OCI-LY7 (cell line): ENCODE measurements at regions not wholly inside any gene's neighbourhood (a gene's known extent, or its start where the extent isn't known, plus 50 kb on each side); places are given as distances from the start of the nearest gene placed in this dataset.

Experiments
- BruUV-seq: library from RNA; stranded (reverse); fragments of 400-500 nt; replicated peaks from 2 replicates; lab custom pipeline; 2021; lab: Mats Ljungman, UMichigan
- CTCF ChIA-PET: fragments of 300-600 bp; sonication (Branson Sonifier 250); formaldehyde crosslinking; loops from one replicate; lab custom pipeline; 2022; ENCODE audit warnings: antibody characterized with exemption; ENCODE audit not compliant: unreplicated experiment; lab: Charles Lee
- POLR2A ChIA-PET: fragments of 300-600 bp; sonication (Branson Sonifier 250); formaldehyde crosslinking; loops from one replicate; lab custom pipeline; 2022; ENCODE audit warnings: antibody characterized with exemption; lab: Charles Lee
- DNase-seq: peaks from one replicate; pipeline ENCODE4 v3.0.0-alpha.2; 2015; ENCODE audit warnings: low spot score
- H2AFZ ChIP-seq: fragments of 200-600 bp; sonication (generic), shearing (Covaris generic); 2 replicates; pipeline ENCODE4 v1.6.1; 2014; ENCODE audit warnings: mild to moderate bottlenecking, antibody characterized with exemption, low read length, moderate library complexity
- H3K27ac ChIP-seq: fragments of 200-600 bp; sonication (generic); 2 replicates; pipeline ENCODE4 v1.5.1; 2014; ENCODE audit warnings: mixed run types, low read depth, mild to moderate bottlenecking, moderate library complexity, low read length, inconsistent platforms; ENCODE audit not compliant: poor library complexity, severe bottlenecking
- H3K36me3 ChIP-seq: fragments of 200-600 bp; sonication (generic); 2 replicates; pipeline ENCODE4 v1.6.1; 2014; ENCODE audit warnings: mild to moderate bottlenecking, antibody characterized with exemption, low read length, moderate library complexity, mixed read lengths; ENCODE audit not compliant: insufficient read depth
- H3K4me1 ChIP-seq: fragments of 200-600 bp; sonication (generic); 2 replicates; pipeline ENCODE4 v1.5.1; 2014; ENCODE audit warnings: mild to moderate bottlenecking, low read length; ENCODE audit not compliant: insufficient read depth, poor library complexity, severe bottlenecking
- H3K4me2 ChIP-seq: fragments of 200-600 bp; sonication (generic); 2 replicates; pipeline ENCODE4 v1.6.1; 2014; ENCODE audit warnings: mild to moderate bottlenecking, low read length
- H3K4me3 ChIP-seq: fragments of 200-600 bp; sonication (generic); 2 replicates; pipeline ENCODE4 v1.5.1; 2014; ENCODE audit warnings: mild to moderate bottlenecking, low read depth, low read length; ENCODE audit not compliant: poor library complexity, severe bottlenecking
- H3K79me2 ChIP-seq: fragments of 200-600 bp; sonication (generic); 2 replicates; pipeline ENCODE4 v1.6.1; 2016; ENCODE audit warnings: low read depth, mild to moderate bottlenecking, low read length, moderate library complexity, mixed read lengths; ENCODE audit not compliant: insufficient read depth
- H3K9me2 ChIP-seq: fragments of 200-600 bp; sonication (generic); 2 replicates; pipeline ENCODE4 v1.6.1; 2016; ENCODE audit warnings: mild to moderate bottlenecking, low read length, mixed read lengths; ENCODE audit not compliant: insufficient read depth
- H3K9me3 ChIP-seq: fragments of 200-600 bp; sonication (generic); 2 replicates; pipeline ENCODE4 v1.6.1; 2014; ENCODE audit warnings: mild to moderate bottlenecking, mixed run types, low read length, mixed read lengths
- H4K20me1 ChIP-seq: fragments of 200-600 bp; sonication (generic); 2 replicates; pipeline ENCODE4 v1.6.1; 2014; ENCODE audit warnings: mild to moderate bottlenecking, antibody characterized with exemption, low read length, moderate library complexity, mixed read lengths; ENCODE audit not compliant: insufficient read depth
- EZH2phosphoT487 ChIP-seq: fragments of 200-600 bp; sonication (generic); IDR thresholded peaks from 2 replicates; pipeline ENCODE4 v1.6.1; 2018; ENCODE audit warnings: low read depth, borderline replicate concordance, mild to moderate bottlenecking, mixed run types, antibody characterized with exemption, low read length, moderate library complexity, mixed read lengths
- intact Hi-C: fragments of 100-400 bp; cut with micrococcal nuclease; formaldehyde crosslinking; loops from one replicate; pipeline ENCODE4 v1.10.0; 2022; ENCODE audit not compliant: unreplicated experiment
- TF ChIP-seq, protein P1 (sequence below): fragments of 200-600 bp; sonication (generic); conservative IDR thresholded peaks from 2 replicates; pipeline ENCODE4 v1.5.1; 2014; ENCODE audit warnings: mild to moderate bottlenecking, antibody characterized with exemption, low read length, moderate library complexity, mixed read lengths

DNA sequence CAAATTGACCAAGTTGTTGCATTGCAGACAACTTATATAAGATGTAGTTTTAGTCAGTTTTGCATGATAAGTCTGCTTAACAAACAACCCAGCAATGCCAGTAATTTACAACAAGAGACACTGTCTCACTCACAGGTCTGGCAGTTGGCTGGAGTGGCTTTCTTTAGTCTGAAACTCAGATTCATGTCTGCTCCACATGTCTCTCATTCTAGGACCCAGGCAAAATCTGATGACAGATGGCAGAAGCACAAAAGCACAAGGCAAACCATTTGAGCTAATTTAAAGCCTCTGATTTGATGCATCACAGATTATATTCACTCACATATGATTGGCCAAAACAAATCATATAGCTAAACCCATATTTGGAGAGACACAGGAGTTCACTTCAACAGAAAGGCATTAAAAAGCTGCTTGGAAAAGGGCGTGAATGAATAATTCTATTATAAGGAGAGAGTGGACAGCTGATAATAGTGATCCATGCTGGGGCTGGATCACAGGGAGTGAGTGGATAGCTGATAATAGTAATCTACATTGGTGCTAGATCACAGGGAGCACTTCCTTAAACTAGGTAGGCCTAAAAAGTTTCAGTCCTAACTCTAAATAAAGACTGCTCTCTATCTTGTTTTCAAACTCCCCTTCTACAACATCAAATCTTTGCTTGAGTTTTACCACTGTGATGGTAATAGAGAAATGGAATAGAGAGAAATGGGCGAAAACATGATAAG, 593.2 kb upstream of the ZNF804A start:
- no TSS peak for BruUV-seq
- Histone ChIP-seq H2AFZ (no peak overlapping the region), H3K9me2 (no peaks in the 10 kb centered on the region), H3K4me2 (no peak overlapping the region), H3K9me3 (no peaks in the 10 kb centered on the region), H3K36me3 (no peaks in the 10 kb centered on the region), H3K4me3 (no peak overlapping the region), H4K20me1 (no peaks in the 10 kb centered on the region), H3K79me2 (no peaks in the 10 kb centered on the region), H3K4me1 (no peaks in the 10 kb centered on the region), H3K27ac (no peak overlapping the region)
- CTCF ChIA-PET = no interaction called here
- DNase-seq = no peak
- POLR2A ChIA-PET = interaction anchor here (0.5 to 1.4 kb wide), 2 partner anchors 19 to 44 kb away, joined by 3 read pairs; no protein-coding TSS in a partner anchor
- intact Hi-C loops = no loop called here
- TF ChIP-seq, protein P1, sequence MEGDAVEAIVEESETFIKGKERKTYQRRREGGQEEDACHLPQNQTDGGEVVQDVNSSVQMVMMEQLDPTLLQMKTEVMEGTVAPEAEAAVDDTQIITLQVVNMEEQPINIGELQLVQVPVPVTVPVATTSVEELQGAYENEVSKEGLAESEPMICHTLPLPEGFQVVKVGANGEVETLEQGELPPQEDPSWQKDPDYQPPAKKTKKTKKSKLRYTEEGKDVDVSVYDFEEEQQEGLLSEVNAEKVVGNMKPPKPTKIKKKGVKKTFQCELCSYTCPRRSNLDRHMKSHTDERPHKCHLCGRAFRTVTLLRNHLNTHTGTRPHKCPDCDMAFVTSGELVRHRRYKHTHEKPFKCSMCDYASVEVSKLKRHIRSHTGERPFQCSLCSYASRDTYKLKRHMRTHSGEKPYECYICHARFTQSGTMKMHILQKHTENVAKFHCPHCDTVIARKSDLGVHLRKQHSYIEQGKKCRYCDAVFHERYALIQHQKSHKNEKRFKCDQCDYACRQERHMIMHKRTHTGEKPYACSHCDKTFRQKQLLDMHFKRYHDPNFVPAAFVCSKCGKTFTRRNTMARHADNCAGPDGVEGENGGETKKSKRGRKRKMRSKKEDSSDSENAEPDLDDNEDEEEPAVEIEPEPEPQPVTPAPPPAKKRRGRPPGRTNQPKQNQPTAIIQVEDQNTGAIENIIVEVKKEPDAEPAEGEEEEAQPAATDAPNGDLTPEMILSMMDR = no peak
- TF ChIP-seq EZH2phosphoT487 = no peak

DNA sequence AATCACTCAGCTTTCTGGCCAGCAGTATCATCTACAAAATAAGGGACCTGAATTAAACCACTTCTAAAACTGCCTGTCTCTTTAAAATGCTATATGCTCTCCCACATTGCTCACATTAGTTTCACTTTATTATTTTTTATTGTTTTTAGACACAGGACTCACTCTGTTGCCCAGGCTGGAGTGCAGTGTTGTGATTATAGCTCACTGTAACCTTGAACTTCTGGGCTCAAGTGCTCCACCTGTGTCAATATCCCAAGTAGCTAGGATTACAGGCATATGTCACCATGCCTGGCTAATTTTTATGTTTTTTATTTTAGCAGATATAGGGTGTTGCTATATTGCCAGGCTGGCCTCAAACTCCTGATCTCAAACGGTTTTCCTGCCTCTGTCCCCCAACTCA, 591.3 kb upstream of the ZNF804A start:
- H2AFZ ChIP-seq = no peak overlapping the region
- POLR2A ChIA-PET = no interaction called here
- no peak overlapping the region for H3K4me2 ChIP-seq
- H3K4me3 ChIP-seq = no peak overlapping the region
- intact Hi-C loops = no loop called here
- CTCF ChIA-PET = no interaction called here
- H3K36me3 ChIP-seq = no peaks in the 10 kb centered on the region
- DNase-seq = no peak
- no peaks in the 10 kb centered on the region for H3K4me1 ChIP-seq
- H4K20me1 ChIP-seq = no peaks in the 10 kb centered on the region
- BruUV-seq = no TSS peak
- no peaks in the 10 kb centered on the region for H3K79me2 ChIP-seq
- no peak for TF ChIP-seq EZH2phosphoT487
- TF ChIP-seq, protein P1 = no peak
- H3K9me2 ChIP-seq = no peaks in the 10 kb centered on the region
- no peak overlapping the region for H3K27ac ChIP-seq
- H3K9me3 ChIP-seq = no peaks in the 10 kb centered on the region

DNA sequence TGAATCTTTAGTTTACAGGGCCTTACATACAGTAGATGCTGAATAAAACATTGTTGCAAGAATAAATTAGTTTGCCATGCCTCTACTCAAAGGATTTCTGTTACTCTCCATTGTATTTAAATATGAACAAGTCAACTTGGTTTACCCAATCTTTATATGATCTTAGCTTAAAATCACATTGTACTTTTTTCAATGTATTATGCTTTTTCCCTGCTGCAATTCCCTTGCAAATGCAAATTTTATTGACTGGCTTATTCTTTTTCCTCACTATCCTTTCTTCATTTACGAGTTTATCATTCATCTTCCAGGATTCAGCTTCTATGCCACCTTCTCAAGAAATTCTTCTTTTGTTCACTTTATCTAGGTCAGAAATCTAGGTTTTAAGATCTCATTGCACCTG, 571.4 kb upstream of the ZNF804A start:
- POLR2A ChIA-PET = interaction anchor here (0.6 to 0.8 kb wide), 3 partner anchors 169 to 1252 kb away, joined by 3 to 5 read pairs (median 3); no protein-coding TSS in a partner anchor

More for the DNA sequence above, 571.4 kb upstream of the ZNF804A start:
- Histone ChIP-seq H2AFZ (no peak overlapping the region), H3K4me3 (no peak overlapping the region), H4K20me1 (no peaks in the 10 kb centered on the region), H3K36me3 (no peaks in the 10 kb centered on the region), H3K9me3 (no peaks in the 10 kb centered on the region), H3K79me2 (no peaks in the 10 kb centered on the region), H3K9me2 (no peaks in the 10 kb centered on the region), H3K4me1 (no peaks in the 10 kb centered on the region), H3K4me2 (no peak overlapping the region), H3K27ac (no peak overlapping the region)
- CTCF ChIA-PET = no interaction called here
- TF ChIP-seq, protein P1 = no peak
- no peak for TF ChIP-seq EZH2phosphoT487
- no TSS peak for BruUV-seq
- no peak for DNase-seq
- intact Hi-C loops = no loop called here
